Activated CD4-positive, alpha-beta T cell treated with anti-CD3 and anti-CD28 coated beads, Interleukin-2, amount 50 U/mL, for 4 hours (primary cell): ENCODE measurements at regions not wholly inside any gene's neighbourhood (a gene's known extent, or its start where the extent isn't known, plus 50 kb on each side); places are given as distances from the start of the nearest gene placed in this dataset.

ENCODE experiments used
- DNase-seq, 2 experiments: peaks; one replicate each; pipeline ENCODE4 v3.0.0-alpha.2; 2020

DNA sequence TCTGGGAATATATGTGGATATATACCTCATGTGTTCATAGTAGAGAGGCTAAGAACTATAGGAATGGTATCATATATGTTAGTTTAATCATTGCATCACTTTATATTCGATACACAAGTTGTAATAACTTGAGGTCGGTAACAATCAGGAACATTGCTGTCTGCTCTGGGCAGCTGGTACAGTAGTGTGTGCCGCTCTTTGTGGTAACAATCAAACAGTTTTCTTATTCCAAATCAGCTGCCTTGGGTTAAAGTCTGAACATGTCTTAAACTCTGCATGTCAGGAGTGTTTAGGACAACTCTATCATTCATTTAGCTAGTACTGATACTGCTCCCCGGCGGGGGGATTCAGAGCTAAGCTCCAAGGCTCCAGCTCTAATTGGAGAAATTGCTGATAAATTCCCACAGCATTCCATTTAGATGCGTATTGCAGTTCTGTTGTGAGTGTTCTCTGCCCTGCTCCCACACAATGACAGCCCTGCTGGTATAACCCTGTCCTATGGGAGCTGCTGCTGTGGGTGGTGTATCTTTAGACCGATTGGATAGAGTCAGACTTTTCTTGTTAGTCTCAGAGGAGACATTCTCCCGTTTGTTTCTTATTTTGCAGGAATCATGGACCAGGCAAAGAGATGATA lies 707.5 kb upstream of the FZD8 start:
- no peak for DNase-seq

DNA sequence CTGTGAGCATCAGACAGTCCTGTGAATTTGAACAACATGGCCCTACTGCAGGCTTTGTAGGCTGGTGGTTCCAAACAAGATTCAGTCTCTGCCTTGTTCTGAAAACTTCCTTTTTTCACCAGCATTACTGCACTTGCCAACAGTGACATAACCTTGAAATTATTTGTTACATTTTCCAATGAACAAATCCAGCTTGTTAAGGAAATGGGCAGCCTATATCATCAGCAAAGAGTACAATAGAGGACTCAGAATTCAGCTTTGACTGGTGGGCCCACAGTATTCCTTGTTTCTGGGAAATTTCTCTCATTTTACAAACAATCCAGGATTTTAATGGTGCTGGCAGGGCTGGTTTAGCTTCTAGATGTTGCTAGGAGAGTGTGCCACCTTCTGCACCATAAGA lies 703.7 kb upstream of the FZD8 start:
- DNase-seq = no peak

DNA sequence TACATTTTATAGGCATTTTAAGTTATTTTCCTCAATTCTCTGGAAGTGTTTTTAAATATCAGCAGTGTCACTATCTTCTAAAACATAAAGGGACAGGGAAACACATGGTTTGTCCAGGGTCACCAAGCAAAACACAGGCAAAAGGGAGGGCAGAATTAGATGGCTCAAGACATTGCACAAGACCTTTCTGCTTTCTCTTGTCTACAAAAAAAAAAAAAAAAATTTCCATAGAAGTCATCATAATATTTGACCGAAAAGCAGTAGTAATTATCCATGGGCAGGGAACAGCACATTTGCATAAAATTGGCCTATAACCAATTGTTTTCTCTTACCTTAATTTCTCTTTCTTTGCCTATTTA lies 703.1 kb upstream of the FZD8 start:
- no peak for DNase-seq

DNA sequence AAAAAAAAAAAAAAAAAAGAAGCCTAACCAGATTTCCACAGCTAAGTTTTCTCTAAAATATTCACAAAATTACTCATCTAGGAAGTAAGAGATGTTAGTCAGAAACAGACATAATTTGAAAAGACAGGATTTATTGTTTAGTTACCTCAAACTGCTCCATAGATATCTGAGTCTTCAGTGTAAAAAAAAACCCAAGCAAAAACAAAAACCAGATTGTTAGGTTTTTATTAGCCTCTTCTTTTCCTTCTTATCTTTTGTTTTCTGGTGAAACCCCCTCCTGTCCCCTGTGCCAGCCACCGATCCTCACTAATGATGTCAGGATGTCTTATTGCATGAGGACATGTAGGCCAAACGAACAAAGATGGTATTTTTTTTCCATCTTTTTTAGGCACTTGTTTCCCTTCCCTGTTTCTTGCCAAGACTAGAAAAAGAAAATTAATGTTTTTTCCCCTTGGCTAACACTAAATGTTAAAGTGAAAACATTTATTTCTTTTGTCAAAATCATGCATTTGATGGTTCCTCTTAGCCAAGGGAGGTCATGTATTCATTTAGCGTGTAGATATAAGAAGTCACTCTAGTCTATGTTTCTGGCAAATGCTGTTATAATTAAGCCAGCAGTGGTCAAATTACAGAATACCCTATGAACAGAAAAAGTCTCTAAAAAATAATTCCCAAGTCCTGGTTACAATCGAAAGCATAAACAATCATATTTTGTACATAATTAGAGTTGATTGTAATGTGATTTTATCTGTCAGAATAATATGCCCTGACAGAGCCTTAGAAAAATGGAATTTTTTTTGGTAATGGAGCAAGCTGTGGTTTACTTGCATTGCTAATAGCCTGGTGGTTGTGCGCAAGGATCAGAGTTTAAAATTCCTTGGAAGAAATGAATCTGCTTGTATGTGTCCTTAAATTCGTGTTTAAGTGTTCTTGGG lies 702.4 kb upstream of the FZD8 start:
- no peak for DNase-seq

DNA sequence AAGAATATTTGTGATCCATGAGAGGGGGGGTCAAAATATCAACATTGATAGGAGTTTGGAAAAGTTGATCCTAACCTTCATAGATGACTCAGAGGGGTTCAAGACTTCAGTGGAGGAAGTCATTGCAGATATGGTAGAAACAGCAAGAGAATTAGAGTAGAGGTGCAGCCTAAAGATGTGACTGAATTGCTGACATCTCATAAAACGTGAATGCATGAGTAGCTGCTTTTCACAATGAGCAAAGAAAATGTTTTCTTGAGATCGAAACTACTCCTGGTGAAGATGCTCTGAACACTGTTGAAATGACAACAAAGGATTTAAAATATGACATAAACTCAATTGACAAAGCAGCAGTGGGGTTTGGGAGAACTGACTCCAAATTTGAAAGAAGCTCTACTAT lies 700.7 kb upstream of the FZD8 start:
- no peak for DNase-seq

DNA sequence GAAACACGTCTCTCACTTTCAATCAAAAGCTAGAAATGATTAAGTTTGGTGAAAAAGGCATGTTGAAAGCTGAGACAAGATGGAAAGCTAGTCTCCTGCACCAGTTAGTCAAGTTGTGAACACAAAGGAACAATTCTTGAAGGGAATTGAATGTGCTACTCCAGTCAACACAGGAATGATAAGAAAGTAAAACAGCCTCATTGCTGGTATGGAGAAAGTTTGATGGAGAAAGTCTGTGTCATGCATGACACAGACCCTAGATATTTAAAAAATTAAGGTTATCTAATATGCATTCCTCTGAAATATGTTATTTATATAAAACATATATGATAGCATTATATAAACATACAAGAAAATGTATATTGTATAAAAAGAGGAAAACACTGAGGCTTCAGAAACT lies 699.4 kb upstream of the FZD8 start:
- no peak for DNase-seq

DNA sequence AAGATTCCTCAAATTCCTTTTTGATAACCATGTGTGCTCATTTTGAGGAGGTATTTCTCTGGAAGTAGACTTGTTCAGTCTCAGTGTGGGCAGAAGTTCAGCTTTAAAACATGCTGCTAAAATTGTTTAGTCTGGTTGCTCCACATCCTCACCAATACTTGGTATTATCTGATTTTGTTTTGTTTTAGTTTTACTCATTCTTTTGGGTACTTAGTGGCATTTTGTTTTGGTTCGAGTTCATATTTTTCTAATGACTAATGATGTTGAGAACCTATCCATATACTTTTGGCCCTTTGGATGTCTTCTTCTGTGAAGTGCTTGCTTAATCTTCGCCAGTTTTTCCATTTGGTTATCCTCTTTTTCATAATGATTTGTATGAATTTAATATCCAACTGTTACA lies 694.2 kb upstream of the FZD8 start:
- DNase-seq = no peak

DNA sequence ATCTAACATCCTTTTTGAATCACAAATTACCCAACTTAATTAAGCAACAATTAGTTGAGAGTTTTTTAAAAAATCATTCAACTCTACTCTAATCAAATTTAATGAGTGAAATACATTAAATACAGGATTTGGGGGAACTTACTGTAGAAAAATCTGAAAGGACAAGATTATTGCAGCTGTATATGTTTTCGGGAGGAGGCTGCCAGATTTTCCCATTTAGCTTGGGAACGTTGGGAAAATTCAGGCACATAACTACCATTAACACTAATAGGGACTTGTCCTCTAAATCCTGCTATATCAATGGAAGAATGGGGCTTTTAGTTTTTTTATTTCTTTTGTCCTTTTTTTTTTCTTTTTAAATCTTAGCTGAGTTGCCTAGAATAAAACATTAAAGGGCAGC lies 691.4 kb upstream of the FZD8 start:
- DNase-seq = no peak

DNA sequence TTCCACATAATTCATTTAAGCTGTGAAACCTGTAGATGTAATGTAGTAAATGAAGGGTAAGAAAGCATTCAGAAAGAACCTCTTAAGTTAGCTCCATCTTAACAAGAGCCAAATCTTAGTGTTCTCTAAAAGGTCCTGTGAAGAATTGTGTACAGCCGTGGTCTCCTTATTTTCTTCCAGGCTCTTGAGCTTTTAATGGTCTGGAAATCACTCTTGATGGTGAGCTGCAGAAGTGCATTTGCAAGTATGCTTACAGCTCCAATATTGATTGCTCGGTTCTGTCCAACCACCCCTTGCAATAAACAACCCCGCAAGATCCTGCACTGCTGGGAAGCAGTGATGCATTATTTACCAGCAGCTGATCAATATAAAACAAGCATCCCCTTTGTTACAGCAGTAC lies 690.8 kb upstream of the FZD8 start:
- no peak for DNase-seq

DNA sequence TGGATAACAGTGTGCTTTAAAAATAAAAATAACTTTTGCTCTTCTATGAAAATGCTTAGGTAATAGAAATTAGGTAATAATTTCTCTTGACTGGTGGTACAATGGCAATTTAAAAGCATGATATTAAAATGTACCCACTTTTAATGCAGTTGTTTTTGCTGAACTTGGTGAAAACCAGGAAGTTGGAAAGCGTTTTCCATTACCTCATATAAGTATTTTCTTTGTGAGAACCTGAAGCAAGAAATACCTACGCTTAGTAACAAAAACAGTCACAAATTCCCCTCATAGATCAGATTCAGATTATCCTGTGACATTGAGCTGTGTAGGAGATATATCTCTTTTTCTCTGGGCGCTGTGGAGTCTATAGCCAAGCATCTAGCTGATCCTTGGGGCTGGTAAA lies 689.0 kb upstream of the FZD8 start:
- no peak for DNase-seq

DNA sequence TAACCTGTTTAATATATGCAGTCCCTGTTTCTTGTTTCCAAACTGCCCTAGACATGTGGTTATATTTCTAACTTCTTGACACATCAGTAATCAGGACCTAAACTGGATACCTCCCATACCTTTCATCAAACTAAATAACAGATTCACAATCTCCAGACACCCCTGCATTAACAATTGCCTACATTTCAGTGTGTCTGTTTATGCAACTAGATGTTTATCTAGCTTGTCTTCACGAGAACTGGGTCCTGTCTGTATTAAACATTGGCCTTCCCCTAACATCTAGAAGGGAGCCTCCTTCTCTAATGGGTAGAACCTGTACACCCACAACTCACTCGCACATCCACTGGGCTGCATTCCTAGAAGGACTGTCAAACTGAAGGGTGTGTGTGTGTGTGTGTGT lies 683.7 kb upstream of the FZD8 start:
- no peak for DNase-seq

DNA sequence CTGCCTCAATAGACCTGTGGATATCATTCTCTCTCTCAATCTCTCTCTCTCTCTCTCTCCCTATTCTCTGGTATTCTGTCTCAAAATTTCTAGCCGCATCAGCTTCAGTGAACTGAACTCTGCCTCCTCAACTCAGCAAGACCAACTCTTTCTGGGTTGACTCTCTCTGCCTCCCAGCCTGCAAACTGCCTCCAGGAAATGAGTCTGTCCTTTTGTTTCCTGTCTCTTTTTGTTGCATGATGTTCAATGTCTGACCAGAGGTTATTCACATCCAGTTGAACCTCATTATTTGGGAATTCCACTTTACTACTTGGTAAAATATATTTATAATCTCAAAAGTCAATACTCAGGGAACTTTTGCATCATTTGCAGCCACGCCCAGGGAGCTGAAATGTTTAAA lies 682.7 kb upstream of the FZD8 start:
- DNase-seq = no peak

DNA sequence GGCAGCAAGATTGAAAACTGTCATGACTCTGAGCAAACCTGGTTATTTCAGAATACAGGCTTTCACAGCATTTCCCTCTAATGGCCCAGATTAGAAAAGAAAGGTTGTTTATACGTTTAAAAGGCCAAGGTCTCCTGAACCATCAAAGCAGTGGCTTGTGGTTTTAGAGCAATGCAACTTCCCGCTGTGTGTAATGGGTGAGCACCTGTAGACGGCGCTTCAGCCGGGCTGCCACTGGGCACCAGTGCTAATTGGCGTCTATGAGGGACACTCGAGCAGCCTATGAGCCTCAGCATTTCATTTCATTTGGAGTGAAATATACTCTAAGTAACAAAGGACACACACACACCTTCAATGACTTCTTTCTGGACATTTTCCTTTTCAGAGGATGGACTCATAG lies 671.0 kb upstream of the FZD8 start:
- DNase-seq = no peak

DNA sequence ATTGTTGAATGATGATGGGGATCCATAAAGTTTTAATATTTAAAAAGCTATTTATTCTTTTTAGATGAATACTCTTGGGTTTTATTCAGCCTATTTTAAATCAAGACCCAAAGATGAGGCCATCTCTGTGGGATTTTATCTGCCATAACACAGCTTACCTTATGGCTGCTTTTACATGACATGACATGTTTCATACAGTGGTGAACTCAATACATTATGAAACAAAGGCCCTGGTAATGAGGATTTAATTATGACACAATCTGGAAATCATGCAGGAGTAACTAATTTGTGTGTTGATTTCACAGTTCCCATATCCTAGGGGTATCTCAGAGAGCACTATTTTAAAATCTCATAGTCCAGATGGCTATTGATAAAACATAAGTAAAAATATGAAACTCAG lies 661.8 kb upstream of the FZD8 start:
- no peak for DNase-seq

DNA sequence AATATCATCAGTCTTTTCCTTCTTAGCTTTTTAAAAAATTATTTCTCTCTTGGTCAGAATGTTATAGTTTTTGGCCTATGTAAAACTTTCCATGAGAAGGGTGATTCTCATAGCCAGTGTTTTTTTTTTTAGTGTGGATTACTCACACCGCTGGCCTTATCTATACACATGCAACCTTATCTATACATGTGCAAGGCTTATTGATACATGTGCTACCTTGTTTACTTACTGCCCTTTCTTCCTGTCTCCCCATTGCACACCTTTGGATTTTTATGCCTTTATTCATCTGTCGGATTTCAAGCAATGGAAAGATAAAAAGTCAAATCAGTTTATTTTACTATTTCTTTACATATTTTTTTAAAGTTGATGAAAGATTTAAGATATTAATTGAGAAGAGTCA lies 660.0 kb upstream of the FZD8 start:
- no peak for DNase-seq

DNA sequence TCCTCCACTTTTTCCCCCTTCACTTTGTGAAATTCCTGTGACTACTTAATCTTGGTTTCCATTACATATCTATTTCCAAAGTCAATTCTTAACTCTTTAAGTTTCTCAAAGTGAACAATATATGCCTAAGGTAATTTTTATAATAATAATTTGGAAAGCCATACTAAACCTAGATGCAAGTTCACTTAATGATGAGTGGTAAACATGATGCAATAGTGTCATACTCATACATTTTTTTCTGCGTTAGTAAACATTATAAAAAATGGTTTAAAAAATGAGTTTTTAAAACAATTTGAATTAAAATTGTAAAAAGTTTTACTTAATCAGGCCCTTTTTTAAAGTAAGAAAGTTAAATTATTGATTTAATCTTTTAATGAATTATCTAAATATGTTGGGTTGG lies 659.4 kb upstream of the FZD8 start:
- no peak for DNase-seq

DNA sequence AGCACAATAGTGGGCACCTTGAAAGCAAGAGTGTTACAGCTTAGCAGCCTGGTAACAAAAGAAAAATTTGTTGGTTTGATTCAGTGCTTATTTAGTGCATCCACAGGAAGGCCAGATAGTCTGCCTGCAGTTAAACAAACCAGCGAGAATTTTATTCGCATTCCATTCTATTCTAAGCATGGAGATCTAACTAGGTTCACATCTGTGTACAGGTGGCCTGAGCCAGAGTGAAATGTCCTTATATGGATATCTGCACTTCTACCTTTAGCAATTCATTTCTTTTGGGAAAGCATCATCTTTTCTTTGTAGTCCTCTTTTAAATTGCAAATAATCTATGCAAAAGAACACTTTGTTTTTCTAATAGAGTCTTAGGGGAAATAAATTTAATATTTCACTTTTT lies 659.0 kb upstream of the FZD8 start:
- DNase-seq = no peak

DNA sequence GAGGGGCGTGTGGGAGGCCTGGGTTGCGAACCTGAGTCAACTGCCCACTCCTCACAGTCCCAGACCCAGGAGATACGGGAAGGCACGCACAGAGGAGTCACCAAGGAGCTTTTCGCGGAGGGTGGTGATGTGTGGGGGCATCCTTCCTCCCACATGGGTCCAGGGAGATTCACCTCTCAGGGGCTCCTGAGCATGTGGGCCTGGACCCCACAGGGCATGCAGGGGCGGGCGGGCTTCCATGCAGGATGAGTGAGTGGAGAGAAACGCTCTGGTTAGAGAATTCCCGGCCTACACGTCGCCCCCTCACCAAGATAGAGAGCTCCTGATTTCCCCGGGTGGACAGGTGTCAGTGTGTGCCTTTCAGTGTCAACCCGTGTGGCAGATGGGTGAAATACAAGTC lies 641.7 kb upstream of the FZD8 start:
- DNase-seq = no peak

DNA sequence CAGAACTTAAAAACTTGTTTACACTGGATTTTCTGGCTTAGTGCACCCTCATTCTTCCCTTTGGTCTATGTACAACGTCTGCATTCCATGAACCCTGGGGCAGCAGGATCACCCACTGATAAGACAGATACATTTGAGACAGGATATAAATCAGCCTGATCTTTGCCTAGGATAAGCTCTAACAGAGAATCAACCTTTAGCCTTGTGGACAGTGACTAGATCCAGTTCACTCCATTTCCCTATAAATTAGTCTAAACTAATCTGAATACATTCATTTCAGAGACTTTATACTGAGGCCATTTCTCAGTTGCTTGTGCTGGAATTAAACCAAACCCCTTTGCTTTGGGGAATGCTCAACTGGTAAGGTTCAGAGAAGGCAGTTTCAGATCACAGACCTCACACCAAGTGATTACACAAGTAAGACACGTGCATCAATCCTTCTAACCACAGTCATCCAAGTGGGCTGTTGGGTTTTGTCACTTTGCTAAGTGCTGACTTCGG lies 639.8 kb upstream of the FZD8 start:
- DNase-seq = no peak

DNA sequence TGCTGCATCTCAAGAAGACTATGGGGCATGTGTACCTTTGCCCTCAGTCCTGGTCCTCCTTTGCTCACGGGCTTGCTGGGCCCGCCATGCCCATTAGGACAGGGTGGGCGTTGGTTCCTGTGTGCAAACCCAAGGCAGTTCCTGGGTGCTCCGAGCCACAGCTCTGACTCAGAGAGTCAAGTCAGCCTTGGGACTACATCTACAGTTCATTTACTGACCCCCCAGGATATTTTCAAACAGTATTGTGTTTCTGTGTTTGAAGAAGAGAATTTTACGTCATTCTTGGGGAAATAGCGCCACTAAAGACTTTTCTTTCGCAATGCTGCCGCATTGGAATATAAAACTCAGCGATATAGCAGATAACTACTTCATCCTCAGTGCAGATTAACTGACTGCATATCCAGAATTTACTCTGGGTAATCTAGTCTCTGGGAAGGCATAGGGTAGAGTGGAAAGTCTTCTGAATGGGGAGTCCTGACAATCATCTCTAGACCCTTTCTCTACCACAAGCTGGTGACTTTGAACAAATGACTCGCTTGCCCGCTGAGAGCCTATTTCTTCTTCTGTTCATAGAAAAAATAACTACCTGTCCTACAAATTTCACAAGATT lies 638.9 kb upstream of the FZD8 start:
- DNase-seq = no peak

DNA sequence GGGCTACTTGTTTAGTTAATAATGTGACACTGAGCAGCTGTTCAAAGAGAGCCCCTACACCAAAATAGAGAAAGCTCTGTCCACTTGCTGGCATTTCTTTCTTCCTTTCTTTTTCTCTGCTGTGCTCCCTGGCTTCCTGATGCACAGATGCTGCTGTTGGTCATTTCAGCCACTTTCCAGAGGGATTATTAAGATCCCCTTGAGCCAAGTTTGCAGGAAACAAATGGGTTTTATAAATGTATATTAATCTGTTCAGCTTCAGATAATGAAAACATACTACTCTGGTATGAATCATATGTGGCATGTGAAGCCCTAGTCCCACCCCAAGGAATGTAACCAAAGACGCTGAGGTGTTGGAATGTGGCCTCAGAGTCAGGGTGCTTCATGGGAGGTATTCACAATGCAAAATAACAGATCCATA lies 638.2 kb upstream of the FZD8 start:
- no peak for DNase-seq

DNA sequence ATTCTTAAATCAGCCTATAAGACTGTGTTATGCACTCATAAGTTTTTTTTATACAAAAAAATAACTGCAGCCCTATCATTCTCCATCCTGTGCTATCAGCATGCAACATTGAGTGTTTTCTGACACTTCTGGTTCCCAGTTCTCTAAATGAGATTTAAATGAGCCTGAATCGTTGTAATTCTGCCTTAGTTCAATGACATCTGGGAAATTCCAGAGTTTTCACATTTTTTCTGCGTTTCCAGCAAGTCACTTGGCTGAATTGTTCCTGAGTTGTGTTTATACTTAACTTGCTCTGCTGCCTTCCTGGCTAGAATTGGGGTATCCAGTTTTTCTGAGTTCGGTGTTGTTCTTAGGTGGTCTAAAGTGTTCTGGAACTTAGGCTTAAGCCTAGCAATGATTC lies 636.1 kb upstream of the FZD8 start:
- DNase-seq = no peak

DNA sequence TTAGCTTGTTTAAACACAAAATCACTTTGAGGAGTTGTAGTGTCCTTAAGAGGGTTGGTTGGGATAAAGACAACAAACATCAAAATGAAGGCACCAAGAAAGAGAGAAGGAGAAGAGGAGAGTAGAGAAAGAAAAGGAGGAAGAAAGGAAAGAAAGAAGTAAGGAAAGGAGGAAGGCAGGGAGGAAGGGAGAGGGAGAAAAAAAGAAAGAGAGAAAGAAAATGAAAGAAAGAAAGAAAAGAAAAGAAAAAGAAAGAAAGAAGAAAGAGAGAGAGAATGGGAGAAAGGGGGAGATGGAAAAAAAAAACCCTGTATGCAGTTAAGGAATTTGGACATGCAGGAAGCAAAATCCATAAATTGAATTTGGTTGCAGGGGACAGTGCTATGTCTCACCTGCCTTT lies 635.4 kb upstream of the FZD8 start:
- DNase-seq = no peak
